CD4-positive, alpha-beta T cell treated with Interferon gamma for 1 hour (primary cell): ENCODE measurements at regions not wholly inside any gene's neighbourhood (a gene's known extent, or its start where the extent isn't known, plus 50 kb on each side); places are given as distances from the start of the nearest gene placed in this dataset.

ENCODE experiments used
- DNase-seq: peaks from one replicate; pipeline ENCODE4 v3.0.0-alpha.2; 2020

- no peak for DNase-seq
Measured at GRCh38 chr5:6926491-6927038, 213.3 kb downstream of the TENT4A start.

DNA sequence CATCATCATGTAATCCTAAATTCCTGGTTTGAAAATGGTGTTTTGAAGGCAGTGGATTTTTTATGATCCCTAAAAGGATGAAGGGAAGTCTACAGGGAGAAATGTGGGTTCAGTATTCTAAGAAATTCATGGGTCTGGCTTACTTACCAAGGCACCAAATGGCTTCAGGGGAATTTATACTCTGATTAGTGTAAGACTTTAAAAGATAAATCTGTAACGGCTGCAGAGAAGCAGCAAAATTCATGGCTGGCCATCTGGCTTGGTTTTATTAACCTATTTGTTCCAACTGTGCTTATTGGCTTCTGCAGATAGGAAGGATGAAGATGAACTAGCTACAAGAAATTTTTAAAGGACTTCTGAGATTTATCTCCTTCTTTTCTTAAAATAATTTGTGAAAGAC lies 222.8 kb downstream of the TENT4A start:
- no peak for DNase-seq

DNA sequence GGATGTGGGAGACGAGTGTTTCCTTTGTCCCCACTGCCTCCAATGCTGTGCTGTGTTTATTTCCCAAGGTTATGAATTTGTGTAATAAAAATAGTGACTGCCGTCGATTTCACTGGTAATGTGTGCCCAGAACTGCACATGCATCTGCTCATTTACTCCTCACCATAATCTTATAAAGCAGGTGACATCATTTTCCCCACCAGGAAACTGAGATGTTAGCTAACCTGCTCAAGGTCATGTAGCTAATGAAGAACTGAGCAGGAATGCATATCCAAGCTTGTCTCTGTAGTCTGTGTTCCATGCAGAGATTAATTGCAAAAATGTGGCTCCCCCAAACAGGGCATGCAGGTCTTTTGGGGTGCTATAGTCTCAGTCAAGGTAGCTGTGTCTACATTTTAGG lies 224.4 kb downstream of the TENT4A start:
- DNase-seq = no peak

- no peak for DNase-seq
Measured at GRCh38 chr5:6941631-6942030, 228.4 kb downstream of the TENT4A start.

- no peak for DNase-seq
Measured at GRCh38 chr5:6943197-6944112, 230.2 kb downstream of the TENT4A start.

DNA sequence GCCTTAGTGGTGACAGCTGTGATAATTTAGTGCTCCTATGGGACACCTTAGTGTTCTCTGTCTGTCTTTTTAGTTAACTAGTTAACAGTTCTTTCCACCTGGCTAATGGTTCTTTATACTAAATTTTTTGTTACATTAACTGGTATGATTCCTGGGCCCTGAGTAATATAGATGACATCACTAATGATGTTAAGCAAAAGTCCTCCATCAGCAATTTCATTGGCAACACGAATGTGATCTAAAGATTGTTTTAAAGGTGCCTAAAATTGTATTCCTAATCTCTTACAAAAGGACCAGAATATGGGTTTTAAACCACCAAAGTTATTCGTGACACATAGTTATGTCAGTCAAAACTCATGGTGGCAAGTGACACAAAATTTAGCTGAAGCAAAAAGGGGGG lies 235.3 kb downstream of the TENT4A start:
- DNase-seq = no peak

- DNase-seq = no peak
Measured at GRCh38 chr5:6949230-6949629, 236.0 kb downstream of the TENT4A start.

GRCh38 chr5:6950250-6950649 lies 237.0 kb downstream of the TENT4A start:
- no peak for DNase-seq

- no peak for DNase-seq
Measured at GRCh38 chr5:6950860-6951259, 237.6 kb downstream of the TENT4A start.

DNA sequence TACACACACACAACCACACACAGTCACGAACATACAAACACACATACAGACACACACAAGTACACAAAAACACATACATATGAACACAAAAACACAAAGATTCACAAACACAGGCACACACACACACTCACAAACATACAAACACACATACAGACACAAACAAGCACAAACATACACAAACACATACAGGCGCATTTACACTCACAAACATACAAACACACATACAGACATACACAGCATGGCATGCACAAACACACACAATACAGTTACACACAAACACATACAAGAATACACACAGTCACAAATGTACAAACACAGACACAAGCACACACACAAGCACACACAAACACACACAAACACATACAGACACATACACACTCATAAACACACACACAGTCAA lies 247.9 kb downstream of the TENT4A start:
- no peak for DNase-seq

DNA sequence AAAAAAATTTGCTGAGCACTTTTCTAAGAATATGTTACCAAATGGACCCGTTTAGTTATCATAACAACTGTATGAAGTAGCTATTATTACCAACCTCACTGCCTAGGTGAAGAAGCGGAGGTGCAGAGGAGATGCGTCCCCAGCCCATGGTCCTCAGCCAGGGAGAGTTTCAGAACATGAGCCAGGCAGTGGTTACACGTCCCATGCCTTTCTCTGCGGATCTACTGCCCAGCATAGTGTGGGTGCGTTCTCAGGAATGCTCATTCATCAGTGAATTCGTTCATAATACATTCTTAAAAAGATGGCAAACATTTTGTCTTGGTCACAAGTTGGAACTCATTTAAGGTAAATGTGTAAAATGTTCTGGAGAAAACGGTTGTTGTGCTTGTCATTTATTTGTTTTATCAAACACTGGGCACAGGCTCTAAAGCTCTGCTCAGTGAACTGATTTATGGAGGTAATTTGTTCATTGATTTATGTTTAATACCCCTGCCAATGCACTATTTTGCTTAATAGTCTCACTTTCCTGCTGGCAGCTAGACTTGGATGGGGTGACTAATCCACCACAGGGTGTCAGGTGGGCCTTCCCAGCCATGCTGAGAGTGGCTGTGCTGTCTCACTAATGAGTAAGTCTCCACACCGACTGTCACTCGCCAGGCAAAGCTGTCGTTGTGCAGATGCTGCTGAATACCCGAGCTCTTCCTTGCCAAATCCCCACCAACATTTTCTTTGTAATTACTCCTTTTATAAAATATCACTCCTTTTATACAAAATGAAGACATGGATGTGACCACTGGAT lies 248.8 kb downstream of the TENT4A start:
- no peak for DNase-seq

DNA sequence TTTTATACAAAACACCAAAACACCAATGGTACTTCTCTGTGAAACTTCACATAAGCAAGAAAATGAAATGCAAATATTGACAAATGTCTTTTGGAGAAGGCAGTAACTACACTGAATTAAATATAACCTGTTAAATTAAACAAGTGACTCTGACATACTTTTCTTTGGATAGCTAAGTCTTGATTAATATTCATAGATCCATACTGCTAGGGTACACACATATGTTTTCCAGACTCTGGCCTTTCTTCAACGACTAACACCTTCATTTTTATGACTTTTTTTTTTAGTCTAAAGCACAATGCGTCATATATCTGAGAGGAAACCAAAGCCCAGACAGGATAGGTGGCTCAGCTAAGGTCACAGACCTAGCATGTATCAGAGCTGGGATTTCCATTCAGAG lies 263.7 kb downstream of the TENT4A start:
- no peak for DNase-seq

- DNase-seq = no peak
Measured at GRCh38 chr5:6979061-6979460, 265.8 kb downstream of the TENT4A start.

GRCh38 chr5:6989230-6989629 lies 276.0 kb downstream of the TENT4A start:
- DNase-seq = no peak

GRCh38 chr5:6994097-6994496 lies 280.9 kb downstream of the TENT4A start:
- no peak for DNase-seq

- no peak for DNase-seq
Measured at GRCh38 chr5:6995115-6995514, 281.9 kb downstream of the TENT4A start.

DNA sequence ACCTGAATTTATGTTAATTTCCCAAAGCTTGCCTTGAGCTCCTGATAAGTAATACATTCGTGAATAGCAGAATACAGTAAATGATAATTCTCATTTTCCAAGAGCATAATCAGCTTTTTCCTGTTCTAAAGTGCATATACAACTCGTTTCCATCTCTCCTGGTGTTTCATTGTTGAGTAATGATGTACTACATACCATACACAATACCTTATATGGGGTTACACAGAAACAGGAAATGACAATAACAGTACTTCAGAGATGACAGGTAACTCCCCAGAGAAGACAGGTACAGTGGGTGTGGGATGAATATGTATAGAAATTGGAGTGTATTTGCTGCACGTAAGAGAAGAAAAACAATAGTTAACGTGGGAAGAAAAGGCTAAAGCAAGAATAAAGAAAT lies 287.1 kb downstream of the TENT4A start:
- no peak for DNase-seq

- DNase-seq = no peak
Measured at GRCh38 chr5:7010591-7010990, 297.4 kb downstream of the TENT4A start.

GRCh38 chr5:7012057-7012456 lies 298.8 kb downstream of the TENT4A start:
- no peak for DNase-seq

DNA sequence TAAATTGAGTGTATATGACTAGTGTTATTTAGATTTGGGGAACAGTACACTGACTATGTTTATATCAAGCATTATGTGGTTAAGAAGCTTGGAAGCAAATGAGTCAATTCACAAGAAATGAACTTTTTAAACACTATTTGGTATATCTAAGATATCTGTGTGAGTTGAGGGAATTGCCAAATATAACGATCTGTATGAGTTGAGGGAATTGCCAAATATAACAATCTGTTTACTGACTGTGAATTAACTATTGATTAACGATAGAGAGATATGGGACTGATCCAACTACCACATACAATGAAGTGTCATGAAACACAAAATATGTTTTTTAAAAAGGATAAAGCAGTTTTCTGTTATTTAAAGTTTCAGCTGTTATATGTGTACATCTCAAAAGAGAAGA lies 301.4 kb downstream of the TENT4A start:
- no peak for DNase-seq

DNA sequence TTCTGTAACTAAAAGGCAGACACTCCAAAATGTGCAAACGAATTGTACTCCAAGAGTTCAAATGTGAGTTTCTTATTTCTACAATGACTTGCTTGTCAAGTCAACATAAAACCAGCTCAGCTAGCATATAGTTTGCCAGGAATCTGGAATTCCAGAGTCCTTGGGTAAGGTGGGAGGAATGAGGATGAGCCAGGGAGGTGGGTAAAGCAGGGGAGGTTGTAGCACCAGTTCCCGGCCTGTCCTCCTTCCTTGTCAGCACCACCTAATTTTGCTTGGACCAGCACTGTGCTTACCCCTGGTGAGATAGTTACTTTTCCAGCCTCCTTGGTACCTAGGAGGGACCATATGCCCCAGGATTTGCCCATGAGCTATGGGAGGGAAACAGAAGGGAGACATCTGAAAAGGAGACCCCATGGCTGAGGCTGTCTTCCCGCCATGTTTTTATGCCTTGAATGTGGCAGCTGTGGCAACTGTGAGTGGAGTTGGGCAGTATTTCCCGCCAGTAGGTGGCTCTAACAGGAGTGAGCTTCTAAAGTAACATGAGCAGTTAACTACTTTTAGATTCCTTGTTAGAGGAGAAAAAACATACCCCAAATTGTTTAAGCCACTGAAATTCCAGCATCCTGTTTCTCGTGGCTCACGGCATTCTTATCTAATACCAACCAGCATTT lies 302.5 kb downstream of the TENT4A start:
- no peak for DNase-seq

- DNase-seq = no peak
Measured at GRCh38 chr5:7016999-7017747, 303.9 kb downstream of the TENT4A start.

DNA sequence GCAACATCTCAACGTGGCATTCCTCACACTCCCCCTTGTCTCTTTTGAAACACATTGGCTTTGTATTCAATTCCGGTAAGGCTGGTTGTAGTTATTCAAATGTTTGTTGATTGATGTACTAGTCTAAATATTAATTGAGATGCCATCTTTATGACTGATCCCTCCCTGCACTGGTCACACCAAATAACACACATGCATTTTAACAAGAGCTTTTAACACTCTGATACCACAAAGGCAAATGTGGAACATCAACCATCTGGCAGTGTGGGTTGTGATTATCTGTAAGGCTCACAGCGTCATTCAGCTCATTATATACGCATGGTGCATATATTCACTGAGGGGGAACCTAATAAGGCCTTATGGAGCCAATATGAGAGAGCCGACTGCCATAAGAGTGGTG lies 305.0 kb downstream of the TENT4A start:
- DNase-seq = no peak
